GM12865 (cell line): ENCODE measurements at regions not wholly inside any gene's neighbourhood (a gene's known extent, or its start where the extent isn't known, plus 50 kb on each side); places are given as distances from the start of the nearest gene placed in this dataset.

ENCODE experiments used
- DNase-seq: peaks from one replicate; pipeline ENCODE4 v3.0.0; 2010; ENCODE audit warnings: low read depth
- H3K4me3 ChIP-seq: 2 replicates; pipeline ENCODE4 v1.5.1; 2011; ENCODE audit warnings: mild to moderate bottlenecking, low read depth, low read length, control low read depth
- TF ChIP-seq, protein P1 (sequence below): IDR thresholded peaks from 2 replicates; pipeline ENCODE4 v1.5.1; 2011; ENCODE audit warnings: low read length, control low read depth, low read depth, inconsistent platforms; ENCODE audit not compliant: insufficient read depth; ENCODE audit errors: missing control alignments

DNA sequence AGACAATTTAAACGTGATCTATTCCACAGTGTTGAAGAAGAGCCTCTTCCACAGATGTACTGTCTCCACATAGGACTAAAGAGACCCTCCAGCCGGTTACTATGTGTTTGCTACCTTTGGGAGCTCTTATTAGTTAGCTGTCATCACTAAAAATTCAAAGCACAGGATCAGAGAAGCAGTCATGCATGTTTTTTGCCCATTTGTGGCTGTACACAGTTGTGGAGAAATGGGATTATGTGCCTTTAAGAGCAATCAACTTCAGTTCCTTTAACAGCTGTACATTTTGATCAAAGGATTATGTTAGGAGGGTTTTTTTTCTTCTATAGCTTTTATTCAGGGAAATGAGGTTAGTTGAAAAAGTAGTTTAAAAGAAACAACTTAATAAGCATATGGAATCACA is 149.0 kb upstream of the SPOCK3 start:
- TF ChIP-seq, protein P1, sequence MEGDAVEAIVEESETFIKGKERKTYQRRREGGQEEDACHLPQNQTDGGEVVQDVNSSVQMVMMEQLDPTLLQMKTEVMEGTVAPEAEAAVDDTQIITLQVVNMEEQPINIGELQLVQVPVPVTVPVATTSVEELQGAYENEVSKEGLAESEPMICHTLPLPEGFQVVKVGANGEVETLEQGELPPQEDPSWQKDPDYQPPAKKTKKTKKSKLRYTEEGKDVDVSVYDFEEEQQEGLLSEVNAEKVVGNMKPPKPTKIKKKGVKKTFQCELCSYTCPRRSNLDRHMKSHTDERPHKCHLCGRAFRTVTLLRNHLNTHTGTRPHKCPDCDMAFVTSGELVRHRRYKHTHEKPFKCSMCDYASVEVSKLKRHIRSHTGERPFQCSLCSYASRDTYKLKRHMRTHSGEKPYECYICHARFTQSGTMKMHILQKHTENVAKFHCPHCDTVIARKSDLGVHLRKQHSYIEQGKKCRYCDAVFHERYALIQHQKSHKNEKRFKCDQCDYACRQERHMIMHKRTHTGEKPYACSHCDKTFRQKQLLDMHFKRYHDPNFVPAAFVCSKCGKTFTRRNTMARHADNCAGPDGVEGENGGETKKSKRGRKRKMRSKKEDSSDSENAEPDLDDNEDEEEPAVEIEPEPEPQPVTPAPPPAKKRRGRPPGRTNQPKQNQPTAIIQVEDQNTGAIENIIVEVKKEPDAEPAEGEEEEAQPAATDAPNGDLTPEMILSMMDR, result no peak
- DNase-seq, result no peak
- H3K4me3 ChIP-seq, result no peak overlapping the region

GRCh38 chr4:167397586-167397985 is 163.3 kb upstream of the SPOCK3 start:
- DNase-seq, result no peak
- TF ChIP-seq, protein P1, result no peak
- H3K4me3 ChIP-seq, result no peak overlapping the region

DNA sequence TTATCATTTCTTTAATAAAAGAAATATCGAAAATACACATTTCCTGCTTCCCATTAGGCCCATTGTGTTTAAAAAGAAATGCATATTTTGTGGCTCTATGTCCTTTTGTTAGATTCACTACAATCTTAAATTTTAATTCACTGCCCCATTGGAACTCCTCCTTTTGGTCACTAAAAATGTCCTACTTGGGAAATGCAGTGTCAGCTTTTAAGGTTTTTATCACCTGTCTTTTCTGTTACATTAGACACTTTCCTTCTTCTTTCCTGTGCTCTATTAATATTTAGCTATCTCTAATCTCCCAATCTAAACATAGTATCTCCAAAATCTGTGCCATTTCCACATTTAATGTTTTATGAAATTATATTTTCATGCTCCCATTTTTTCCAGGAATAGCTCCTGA is 164.9 kb upstream of the SPOCK3 start:
- no peak overlapping the region for H3K4me3 ChIP-seq
- TF ChIP-seq, protein P1, result no peak
- no peak for DNase-seq

DNA sequence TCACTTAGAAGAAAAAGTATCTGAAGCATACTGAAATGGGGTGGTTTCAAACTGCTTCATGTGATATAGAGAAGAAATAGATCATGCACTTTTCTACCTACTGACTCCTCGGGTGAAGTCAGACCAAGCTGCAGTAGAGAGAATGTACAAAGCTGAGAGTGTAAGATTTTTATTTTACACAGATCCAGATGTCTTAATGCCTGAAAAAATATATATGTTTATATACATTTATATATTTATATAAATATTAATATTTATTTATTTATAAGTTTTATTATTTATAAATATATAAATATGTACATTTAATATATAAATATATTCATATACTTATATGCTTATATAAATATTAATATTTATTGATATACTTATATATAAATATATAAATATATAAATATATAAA is 171.9 kb upstream of the SPOCK3 start:
- TF ChIP-seq, protein P1, result no peak
- H3K4me3 ChIP-seq, result no peak overlapping the region
- DNase-seq, result no peak

- TF ChIP-seq, protein P1, result no peak
- DNase-seq, result no peak
Observed at GRCh38 chr4:167415461-167415860, 181.2 kb upstream of the SPOCK3 start.

GRCh38 chr4:167419468-167420140 is 185.3 kb upstream of the SPOCK3 start:
- DNase-seq, result no peak
- no peak overlapping the region for H3K4me3 ChIP-seq
- TF ChIP-seq, protein P1, result no peak

More at GRCh38 chr4:167415461-167415860, 181.2 kb upstream of the SPOCK3 start:
- no peak overlapping the region for H3K4me3 ChIP-seq

DNA sequence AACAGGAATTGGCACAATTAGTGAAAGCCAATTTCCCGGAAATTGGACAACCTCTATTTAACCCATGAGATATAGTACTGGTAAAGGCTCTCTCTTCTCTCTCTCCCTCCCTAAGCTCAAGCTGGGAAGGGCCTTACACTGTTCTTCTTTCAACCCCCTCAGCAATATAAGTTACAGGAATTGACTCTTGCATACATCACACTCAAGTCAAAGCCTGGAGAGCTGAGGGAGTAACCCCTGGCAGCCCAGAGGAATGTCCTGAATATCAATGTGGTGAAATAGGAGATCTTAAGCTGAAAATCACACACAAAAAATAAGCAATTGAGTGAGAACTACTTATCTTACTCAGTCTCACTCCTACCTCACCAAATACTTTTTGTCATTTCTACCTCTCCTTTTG is 186.9 kb upstream of the SPOCK3 start:
- no peak for DNase-seq
- TF ChIP-seq, protein P1, result no peak

More for the DNA sequence above, 186.9 kb upstream of the SPOCK3 start:
- no peak overlapping the region for H3K4me3 ChIP-seq
